Stimulated activated CD8-positive, alpha-beta memory T cell treated with anti-CD3 and anti-CD28 coated beads, Interleukin-12 subunit alpha, Interleukin-12 subunit beta, amount 100 ng/mL, for 24 hours (primary cell): ENCODE measurements at regions not wholly inside any gene's neighbourhood (a gene's known extent, or its start where the extent isn't known, plus 50 kb on each side); places are given as distances from the start of the nearest gene placed in this dataset.
"Not testable (repeated sequence)": the region's sequence is repeated elsewhere in the genome, so short reads cannot be mapped to it uniquely, and the experiment has no call there.

Source experiments
- DNase-seq: peaks from one replicate; pipeline ENCODE4 v3.0.0-alpha.2; 2020; ENCODE audit errors: extremely low read depth

GRCh38 chr14:55898938-55899337 lies 219.3 kb upstream of the PELI2 start:
- DNase-seq = no peak

GRCh38 chr14:55899531-55899930 lies 218.7 kb upstream of the PELI2 start:
- no peak for DNase-seq

- no peak for DNase-seq
Observed at GRCh38 chr14:55900749-55901148, 217.5 kb upstream of the PELI2 start.

DNA sequence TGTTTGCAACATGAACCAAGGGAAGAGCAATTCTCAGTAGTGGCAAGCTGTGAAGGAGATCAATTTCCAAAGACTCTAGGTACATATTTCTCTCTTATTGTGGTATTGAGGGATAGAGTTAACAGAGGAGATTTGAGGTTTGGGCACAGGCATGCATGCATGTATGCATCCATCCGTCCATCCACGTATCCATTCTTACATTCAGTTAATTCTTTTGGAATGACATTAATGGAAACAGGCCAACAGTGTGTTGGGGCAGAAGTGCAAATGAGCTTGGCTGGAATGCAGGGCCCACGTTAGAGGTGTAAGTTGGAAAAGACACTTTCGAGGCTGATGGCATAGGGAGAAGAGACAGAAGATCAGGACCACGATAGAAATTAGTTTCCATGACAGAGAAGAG lies 216.9 kb upstream of the PELI2 start:
- no peak for DNase-seq

- DNase-seq = no peak
Observed at GRCh38 chr14:55902241-55902640, 216.0 kb upstream of the PELI2 start.

DNA sequence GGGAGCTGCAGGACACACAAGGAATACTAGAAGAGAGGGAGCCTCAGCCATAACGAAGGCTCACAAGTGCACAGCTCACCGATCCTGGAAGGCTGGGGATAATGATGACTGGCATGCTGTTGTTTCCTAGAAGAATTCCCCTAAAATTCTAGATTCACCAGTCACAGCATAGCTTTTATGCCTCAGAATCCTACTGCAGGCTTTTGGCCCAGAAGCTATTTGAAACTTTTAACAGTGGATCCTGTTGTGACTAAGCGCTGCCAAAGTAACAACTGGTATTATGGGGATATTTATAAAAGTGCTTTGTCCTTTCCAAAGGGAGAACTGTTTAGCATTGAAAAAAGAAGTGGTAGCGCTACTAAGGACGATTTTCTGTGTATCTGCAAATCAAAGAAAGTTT lies 214.1 kb upstream of the PELI2 start:
- no peak for DNase-seq

DNA sequence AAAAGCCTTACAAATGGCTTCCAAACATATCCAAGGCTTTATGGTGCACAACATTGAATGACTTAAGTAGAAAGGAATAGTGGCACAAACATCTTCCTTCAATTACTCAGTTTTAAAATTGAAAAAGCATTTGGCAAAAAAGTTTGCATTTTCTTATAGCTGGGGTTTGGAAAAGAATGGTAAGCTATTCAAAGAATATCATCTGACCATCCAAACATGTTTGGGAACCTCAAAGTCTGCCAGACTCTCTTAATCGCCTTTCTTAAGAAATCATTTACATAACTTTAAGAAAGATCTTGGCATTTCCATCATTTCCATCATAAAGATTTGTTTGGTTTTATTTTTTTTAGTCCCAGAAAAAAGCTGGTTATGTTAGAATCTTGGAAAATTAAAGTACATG lies 210.1 kb upstream of the PELI2 start:
- DNase-seq = no peak

DNA sequence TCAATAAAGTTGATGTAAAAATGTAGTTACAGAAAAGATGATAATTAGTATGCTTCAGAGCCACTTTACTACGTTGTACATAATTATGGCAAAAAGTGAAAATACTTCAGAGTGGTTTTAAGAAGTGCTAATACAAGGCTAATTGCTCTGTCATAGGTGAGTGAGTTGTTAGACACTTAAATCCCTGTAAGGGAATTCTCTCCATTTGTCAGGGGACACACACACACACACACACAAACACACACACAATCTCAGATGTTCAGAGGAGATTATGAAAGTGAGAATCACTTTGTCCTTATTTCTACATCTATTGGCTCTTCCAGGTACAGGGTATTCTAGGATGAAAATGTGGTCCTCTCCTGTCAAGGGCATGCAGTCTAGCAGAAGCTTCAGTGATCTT lies 208.3 kb upstream of the PELI2 start:
- DNase-seq = no peak

- DNase-seq = no peak
Observed at GRCh38 chr14:55910601-55911243, 207.5 kb upstream of the PELI2 start.

DNA sequence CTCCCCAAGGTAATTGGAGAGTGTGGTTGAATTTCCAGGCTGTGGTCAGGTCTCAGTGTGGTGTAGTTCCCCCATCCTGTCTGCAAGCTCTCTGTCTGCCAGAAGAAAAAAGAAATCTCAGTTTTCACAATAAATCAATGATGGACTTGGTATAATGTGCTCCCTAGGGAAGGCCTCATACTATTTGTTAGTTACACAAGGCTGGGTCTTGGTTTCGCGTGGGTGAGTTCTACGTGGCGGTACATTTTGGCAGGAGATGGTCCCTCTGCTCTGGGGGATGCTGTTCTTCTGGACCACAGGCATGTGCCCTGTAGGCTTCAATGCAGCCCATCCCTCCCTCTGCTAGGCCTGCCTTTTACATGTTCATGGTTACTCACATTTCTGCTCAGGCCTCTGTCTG lies 206.4 kb upstream of the PELI2 start:
- no peak for DNase-seq

- DNase-seq = no peak
Observed at GRCh38 chr14:55912344-55912743, 205.9 kb upstream of the PELI2 start.

GRCh38 chr14:55913324-55914025 lies 204.7 kb upstream of the PELI2 start:
- DNase-seq = no peak

DNA sequence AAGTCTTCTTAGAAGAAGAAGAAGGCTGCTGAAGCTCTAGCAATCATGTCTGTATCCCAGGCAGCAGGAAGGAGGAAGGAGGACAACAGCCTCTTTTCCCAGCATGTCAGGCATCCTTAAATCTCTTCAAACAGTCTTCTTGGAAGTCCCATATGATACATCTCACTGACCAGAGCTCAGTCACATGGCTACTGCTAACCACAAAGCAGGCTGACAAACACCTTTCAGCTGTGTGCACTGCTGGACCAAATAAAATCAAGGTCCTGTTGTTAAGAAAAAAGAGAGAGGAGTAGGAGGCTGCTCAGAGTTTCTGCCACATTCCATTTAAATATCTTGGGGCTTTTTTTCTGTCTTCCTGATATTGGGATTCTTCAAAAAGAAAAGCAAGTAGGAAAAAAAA lies 203.4 kb upstream of the PELI2 start:
- no peak for DNase-seq

GRCh38 chr14:55915456-55915855 lies 202.8 kb upstream of the PELI2 start:
- no peak for DNase-seq

DNA sequence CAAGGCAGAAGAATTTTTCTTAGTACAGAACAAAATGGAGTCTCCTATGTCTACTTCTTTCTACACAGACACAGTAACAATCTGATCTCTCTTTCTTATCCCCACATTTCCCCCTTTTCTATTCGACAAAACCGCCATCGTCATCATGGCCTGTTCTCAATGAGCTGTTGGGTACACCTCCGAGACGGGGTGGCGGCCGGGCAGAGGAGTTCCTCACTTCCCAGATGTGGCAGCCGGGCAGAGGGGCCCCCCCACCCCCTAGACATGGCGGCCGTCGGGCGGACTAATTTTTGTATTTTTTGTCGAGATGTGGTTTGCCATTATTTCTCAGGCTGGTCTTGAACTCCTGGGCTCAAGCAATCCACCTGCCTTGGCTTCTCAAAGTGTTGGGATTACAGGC lies 198.4 kb upstream of the PELI2 start:
- not testable (repeated sequence) for DNase-seq

DNA sequence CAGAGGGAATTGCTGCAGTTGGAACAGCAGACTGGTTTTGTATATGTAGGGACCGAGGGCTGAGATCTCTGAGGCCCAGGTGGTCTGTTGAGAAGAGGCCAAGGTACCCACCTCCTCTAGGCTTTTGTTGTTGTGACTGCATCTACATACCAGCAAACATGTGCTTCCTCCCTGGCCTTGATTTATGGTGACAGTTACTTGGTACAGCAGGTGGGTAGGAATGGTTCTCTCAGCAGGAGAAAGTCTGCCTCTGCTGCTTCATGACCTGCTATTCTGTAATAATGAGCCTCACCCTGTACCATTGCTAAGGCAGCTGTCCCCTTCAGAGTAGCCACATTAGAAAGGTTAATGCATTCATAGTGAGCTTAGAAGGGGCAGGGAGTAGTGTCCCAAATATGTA lies 196.7 kb upstream of the PELI2 start:
- DNase-seq = no peak

DNA sequence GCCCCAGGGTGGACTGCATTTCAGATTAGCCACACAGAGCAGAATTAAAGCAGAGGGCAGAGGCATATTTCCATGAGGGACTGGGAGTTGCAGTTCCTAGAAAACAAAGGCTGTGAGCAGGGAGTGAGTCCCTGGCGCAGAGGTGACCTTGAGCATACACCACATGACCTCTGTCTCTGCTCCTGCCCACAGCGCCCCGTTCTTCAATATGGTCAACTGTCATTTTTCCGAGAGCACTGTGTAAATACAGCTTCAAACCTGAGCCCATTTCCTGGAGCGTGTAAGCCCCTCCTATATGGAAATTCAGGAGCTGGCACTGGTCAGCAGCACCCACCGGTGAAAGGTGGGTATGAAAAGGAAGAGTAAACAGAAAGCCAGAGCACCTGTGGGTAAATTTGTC lies 192.2 kb upstream of the PELI2 start:
- DNase-seq = no peak

- DNase-seq = no peak
Observed at GRCh38 chr14:55927028-55927427, 191.2 kb upstream of the PELI2 start.

- DNase-seq = no peak
Observed at GRCh38 chr14:55928276-55928675, 189.9 kb upstream of the PELI2 start.

GRCh38 chr14:55929136-55929535 lies 189.1 kb upstream of the PELI2 start:
- no peak for DNase-seq

- no peak for DNase-seq
Observed at GRCh38 chr14:55930016-55930784, 188.0 kb upstream of the PELI2 start.

DNA sequence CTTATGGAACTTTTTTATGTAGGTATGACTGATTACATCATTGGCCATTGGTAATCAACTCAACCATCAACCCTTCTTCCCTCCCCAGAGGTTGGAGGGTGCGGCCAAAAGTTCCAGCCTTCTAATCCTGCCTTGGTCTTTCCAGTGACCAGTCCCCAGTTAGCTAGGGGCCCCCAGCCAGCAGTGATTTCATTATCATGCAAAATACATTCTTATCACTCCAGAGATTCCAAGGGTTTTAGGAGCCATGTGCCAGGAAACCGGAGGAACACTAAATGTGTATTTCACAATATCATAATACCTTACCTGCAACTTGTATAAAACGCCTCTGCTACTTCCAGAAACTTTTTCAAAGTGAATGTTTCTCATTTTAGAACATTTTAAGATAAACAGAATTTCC lies 181.5 kb upstream of the PELI2 start:
- no peak for DNase-seq

DNA sequence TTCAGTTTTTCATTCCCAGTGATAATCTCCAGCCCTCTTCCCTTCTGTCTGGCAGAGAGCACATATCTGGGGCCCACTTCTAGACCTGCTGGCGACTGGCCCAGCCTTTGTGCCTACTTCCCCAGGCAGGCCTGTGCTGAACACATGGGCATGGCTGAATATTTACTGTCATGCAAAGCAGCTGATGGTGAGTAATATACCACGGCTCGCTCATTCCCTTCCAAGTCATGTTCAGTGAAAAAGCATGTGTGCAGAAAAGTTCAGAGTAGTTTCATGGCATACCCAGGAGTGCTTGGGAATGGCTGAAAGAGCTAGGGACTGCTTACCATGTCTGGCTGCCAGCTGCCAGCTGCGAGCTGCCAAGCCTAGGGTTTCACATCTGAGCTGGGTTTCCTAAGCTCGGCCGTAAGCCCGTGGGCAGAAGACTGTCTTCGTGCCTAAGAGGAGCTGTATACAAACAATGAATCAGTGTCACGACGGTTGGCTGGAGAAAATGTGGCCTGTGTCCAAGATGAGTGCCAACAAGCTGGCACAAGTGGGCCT lies 179.9 kb upstream of the PELI2 start:
- DNase-seq = no peak
